EH (cell line): ENCODE measurements at regions not wholly inside any gene's neighbourhood (a gene's known extent, or its start where the extent isn't known, plus 50 kb on each side); places are given as distances from the start of the nearest gene placed in this dataset.

Experiments used
- DNase-seq: peaks from one replicate; pipeline ENCODE4 v3.0.0-alpha.2; 2015; ENCODE audit warnings: low read depth

- no peak for DNase-seq
These were observed 180.6 kb upstream of the RBMS1 start for GRCh38 chr2:160674146-160674750.

GRCh38 chr2:160679686-160680085 lies 186.1 kb upstream of the RBMS1 start:
- DNase-seq = peak; percentile 59

- no peak for DNase-seq
These were observed 186.7 kb upstream of the RBMS1 start for GRCh38 chr2:160680294-160680693.

- DNase-seq = no peak
These were observed 187.4 kb upstream of the RBMS1 start for GRCh38 chr2:160680974-160681373.

- DNase-seq = no peak
These were observed 189.6 kb upstream of the RBMS1 start for GRCh38 chr2:160683206-160683605.

GRCh38 chr2:160687629-160688028 lies 194.0 kb upstream of the RBMS1 start:
- DNase-seq = no peak

- DNase-seq = no peak
These were observed 195.8 kb upstream of the RBMS1 start for GRCh38 chr2:160689441-160689840.

GRCh38 chr2:160694221-160694620 lies 200.6 kb upstream of the RBMS1 start:
- no peak for DNase-seq

- no peak for DNase-seq
These were observed 201.0 kb upstream of the RBMS1 start for GRCh38 chr2:160694631-160695030.

- DNase-seq = peak; percentile 48
These were observed 201.9 kb upstream of the RBMS1 start for GRCh38 chr2:160695402-160696086.

- DNase-seq = peak; percentile 27
These were observed 202.5 kb upstream of the RBMS1 start for GRCh38 chr2:160696087-160696452.

- DNase-seq = no peak
These were observed 204.2 kb upstream of the RBMS1 start for GRCh38 chr2:160697817-160698216.

GRCh38 chr2:160700021-160700814 lies 206.6 kb upstream of the RBMS1 start:
- DNase-seq = peak; percentile 80

- DNase-seq = no peak
These were observed 208.2 kb upstream of the RBMS1 start for GRCh38 chr2:160701822-160702221.

GRCh38 chr2:160702754-160703153 lies 209.1 kb upstream of the RBMS1 start:
- DNase-seq = no peak

- peak; percentile 20 for DNase-seq
These were observed 210.3 kb upstream of the RBMS1 start for GRCh38 chr2:160703648-160704585.

- no peak for DNase-seq
These were observed 221.8 kb upstream of the RBMS1 start for GRCh38 chr2:160715428-160715827.

GRCh38 chr2:160719116-160719515 lies 225.5 kb upstream of the RBMS1 start:
- peak; percentile 84 for DNase-seq

- no peak for DNase-seq
These were observed 226.5 kb upstream of the RBMS1 start for GRCh38 chr2:160720098-160720497.

GRCh38 chr2:160721089-160722040 lies 227.8 kb upstream of the RBMS1 start:
- peak; percentile 68 for DNase-seq

GRCh38 chr2:160726046-160726445 lies 232.4 kb upstream of the RBMS1 start:
- DNase-seq = no peak
